Hematopoietic multipotent progenitor cell treated with erythropoietin and hydrocortisone succinate and interleukin-3 and kit ligand, for 8 days (in vitro differentiated cells): ENCODE measurements at regions not wholly inside any gene's neighbourhood (a gene's known extent, or its start where the extent isn't known, plus 50 kb on each side); places are given as distances from the start of the nearest gene placed in this dataset.
"Not testable (repeated sequence)": the region's sequence is repeated elsewhere in the genome, so short reads cannot be mapped to it uniquely, and the experiment has no call there.

Experiments
- DNase-seq: peaks from one replicate; pipeline ENCODE4 v3.0.0-alpha.2; 2015

- DNase-seq, result no peak
Observed at GRCh38 chr9:108441726-108442125, 414.1 kb downstream of the ACTL7B start.

GRCh38 chr9:108441251-108441650 is 414.5 kb downstream of the ACTL7B start:
- no peak for DNase-seq

DNA sequence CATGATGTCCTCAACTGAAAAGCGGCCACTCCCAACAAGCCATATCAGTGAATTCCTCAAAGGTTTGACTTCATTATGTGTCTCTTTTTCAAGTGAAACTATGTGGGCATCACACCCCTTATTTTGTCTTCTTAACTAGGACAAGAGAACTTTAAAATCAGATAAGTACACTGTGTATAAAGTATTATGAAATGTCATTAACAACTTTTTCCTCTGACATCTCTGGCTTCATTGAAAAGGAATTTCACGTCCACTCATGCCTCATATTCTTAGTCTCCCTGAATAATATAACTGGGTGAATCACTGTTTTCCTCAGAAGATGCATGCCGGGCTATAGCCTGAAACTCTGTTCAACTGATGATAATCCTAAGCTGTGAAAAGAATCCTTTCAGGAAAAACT is 415.8 kb downstream of the ACTL7B start:
- DNase-seq, result no peak

DNA sequence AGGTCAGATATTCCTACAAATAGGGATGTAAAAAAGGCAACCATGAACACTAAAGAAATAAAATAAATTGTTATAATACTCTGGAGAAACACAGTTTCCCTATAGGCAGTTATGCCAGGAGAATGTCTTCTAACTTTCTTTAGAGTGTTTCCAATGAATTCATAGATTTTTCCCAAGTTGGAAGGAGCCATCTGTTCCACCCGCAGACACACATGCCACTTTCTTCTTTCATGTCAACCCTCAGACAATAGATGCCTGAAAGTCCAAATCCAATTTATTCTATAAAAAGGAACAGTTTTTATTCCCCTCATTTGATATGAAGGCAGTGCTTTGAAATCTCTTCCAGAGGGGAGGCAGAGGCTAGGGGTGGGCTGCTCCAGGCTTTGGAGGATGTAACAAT is 418.1 kb downstream of the ACTL7B start:
- DNase-seq, result no peak

DNA sequence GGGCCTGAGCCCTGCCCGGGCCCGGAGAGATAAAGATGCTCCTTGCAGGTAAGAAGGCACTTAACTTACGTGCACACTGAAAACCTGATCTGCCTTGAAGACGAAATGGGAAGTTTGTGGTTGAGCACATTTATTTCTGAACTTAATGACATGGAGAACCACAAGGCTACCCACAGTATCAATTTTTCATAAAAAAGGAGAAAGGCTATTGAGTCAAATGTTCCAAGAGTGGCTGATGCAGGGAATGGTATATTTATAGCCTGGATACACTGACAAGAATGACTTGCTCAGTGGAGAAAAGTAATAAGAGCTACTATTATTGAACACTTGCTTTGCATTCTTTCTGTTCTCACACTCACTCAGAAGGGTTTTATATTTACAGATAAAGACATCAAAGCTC is 419.3 kb downstream of the ACTL7B start:
- no peak for DNase-seq

GRCh38 chr9:108434502-108434901 is 421.3 kb downstream of the ACTL7B start:
- no peak for DNase-seq

GRCh38 chr9:108434036-108434435 is 421.8 kb downstream of the ACTL7B start:
- DNase-seq, result no peak

DNA sequence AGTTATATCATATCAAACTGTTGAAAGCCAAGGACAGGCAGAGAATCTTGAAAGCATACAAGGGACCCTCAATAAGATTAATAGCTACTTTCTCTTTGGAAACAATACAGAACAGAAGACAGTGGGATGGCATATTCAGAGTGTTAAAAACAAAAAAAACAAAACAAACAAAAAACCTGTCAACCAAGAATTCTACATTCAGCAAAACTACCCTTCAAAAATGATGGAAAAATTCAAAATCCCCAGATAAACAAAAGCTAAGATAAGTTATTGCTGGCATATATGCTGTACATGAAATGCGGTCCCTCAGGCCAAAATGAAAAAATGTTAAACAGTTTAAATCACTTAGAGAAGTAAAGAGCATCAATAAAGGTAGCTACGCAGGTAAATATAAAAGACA is 425.1 kb downstream of the ACTL7B start:
- no peak for DNase-seq

DNA sequence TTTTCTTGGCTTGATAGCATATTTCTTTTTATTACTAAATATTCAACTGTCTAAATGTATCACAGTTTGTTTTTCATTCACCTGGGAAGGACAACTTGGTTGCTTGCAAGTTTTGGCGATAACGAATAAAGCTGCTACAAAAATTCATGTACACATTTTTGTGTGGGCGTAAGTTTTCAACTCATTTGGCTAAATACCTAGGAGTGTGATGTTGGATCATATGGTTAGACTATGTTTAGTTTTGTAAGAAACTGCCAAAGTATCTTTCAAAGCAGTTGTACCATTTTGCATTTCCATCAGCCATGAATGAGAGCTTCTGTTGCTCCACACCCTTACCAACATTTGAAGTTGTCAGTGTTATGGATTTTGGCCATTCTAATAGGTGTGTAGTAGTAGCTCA is 428.0 kb downstream of the ACTL7B start:
- DNase-seq, result no peak

DNA sequence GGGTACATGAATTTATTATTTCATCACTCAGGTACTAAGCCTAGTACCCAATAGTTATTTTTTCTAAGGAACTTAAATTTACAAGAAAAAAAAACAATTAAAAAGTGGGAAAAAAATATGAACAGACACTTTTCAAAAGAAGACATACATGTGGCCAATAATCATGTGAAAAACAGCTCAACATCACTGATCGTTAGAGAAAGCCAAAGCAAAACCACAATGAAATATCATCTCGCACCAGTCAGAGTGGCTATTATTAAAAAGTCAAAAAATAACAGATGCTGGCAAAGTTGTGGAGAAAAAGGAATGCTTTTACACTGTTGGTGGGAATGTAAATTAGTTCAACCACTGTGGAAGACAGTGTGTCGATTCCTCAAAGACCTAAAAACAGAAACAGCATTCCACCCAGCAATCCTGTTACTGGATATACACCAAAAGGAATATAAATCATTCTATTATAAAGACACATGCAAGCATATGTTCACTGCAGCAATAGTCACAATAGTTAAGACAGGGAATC is 429.3 kb downstream of the ACTL7B start:
- DNase-seq, result not testable (repeated sequence)

DNA sequence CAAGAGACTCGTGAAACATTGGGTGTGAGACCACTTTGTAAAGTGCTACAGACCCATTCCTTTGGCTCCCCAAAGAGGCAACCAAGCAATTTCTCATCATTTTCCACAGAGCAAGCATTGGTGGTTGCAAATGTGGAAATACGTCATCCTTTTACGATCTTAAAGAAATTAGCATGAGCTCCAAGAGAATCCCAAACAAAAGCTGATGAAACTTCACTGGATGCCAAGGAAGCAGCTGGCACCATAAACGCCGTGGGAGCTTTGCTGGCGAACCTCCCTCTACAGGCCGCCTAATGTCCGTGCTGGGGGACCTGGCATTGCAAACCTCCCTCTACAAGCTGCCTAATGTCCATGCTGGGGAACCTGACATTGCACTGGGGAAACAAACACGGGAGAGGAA is 432.4 kb downstream of the ACTL7B start:
- no peak for DNase-seq

DNA sequence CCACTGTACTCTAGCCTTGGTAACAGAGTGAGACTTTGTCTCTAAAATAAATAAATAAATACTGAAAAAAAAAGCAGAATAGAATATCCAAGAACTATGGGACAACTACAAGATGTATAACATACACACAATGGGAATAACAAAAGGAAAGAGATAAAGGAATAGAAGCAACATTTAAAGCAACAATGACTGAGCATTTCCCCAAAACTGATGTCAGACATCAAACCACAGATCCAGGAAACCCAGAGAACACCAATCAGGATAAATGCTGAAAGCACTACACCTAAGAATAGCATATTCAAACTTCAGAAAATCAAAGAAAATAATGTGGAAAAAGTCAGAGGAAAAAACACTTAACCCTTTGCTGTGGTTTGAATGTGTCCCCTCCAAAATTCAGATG is 436.4 kb downstream of the ACTL7B start:
- no peak for DNase-seq

GRCh38 chr9:108417726-108418125 is 438.1 kb downstream of the ACTL7B start:
- no peak for DNase-seq

- no peak for DNase-seq
Observed at GRCh38 chr9:108417312-108417711, 438.5 kb downstream of the ACTL7B start.

DNA sequence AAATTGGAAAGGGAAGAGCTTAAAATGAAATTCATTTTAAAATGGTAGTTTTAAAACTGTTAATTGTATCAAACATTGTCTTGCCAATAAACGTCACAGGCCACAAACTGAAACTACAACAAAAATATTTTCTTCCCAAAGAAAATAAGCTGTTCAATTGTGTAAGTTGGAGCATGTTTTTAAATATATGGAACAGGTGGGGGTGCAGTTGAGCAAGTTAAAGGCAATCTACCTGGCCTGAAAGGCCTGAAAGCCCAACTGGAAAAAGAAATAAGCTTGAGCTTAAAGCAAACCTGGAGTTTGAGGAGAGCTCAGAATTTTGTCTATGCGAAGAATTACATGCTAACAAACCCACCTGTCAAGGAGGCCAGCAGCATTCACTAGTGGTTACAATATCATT is 439.5 kb downstream of the ACTL7B start:
- no peak for DNase-seq

GRCh38 chr9:108413809-108414208 is 442.0 kb downstream of the ACTL7B start:
- no peak for DNase-seq

- peak; percentile 1 for DNase-seq
Observed at GRCh38 chr9:108412755-108413154, 443.0 kb downstream of the ACTL7B start.

DNA sequence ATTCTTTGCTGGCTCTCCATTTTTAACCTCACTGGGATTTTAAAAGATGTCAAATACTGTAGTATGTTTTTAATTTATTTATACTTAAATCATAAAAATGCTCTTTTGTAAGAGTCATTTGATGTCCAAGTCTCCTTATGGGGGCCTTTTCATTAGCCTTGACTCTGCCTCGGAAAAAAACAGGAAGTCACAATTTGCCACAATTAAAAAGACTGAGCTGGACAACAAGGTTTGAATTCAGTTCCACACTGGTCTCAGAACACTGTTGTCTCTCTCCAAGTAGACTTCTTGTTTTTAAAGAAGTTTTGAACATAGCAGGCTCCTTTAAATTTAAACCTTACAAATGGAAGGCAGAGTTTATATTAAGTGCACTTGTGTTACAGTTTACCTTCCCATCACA is 444.2 kb downstream of the ACTL7B start:
- DNase-seq, result no peak

GRCh38 chr9:108410161-108410560 is 445.6 kb downstream of the ACTL7B start:
- DNase-seq, result no peak

DNA sequence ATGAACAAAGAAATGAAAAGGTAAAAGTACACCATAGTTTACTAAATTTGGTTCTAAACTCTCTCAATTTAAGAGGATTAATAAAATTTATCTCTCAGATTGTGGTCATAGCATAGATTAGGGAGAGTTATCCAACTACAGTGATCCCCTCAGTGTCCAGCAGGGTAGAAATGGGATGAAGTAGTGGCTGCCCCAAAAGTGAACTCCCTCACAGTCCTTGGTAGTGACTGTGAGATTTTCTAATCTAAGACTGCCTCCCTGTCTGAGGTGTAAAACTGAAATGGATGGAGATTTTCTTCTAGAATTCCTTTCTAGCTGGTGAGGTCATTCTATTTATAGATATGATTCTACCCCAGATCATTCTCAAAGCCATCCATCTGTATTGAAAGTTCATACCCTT is 455.5 kb downstream of the ACTL7B start:
- no peak for DNase-seq

DNA sequence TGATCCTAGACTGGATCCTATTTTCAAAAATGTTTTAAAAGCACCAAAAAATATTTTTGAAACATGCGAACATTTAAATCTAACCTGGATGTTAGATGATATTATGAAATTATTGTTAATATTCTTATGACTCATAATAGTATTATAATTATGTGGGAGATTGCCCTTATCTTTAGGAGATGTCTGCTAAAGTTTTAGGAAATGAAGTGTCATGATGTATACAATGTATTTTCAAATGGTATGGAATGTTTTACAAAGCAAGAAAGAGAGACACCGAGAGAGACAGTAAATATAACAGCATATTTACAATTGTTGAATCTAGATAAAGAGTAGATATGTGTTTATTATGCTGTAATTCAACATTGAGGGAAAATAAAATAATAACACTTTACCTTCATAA is 455.9 kb downstream of the ACTL7B start:
- DNase-seq, result no peak

DNA sequence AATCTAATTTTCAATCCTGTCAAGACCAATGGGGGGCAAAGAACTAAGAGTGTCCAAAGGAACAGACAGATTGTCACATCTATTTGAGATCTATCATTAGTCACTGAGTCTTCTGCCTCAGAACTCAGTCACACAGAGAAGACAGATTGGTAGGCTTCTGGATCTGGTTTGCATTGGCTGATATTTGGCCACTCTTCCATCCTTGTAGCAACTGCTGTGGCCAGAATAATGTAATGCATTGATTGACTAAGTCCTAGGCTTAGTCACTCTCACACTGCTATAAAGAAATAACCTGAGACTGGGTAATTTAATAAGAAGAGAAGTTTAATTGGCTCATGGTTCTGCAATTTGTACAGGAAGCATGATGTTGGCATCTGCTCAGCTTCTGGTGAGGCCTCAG is 458.5 kb downstream of the ACTL7B start:
- DNase-seq, result no peak

DNA sequence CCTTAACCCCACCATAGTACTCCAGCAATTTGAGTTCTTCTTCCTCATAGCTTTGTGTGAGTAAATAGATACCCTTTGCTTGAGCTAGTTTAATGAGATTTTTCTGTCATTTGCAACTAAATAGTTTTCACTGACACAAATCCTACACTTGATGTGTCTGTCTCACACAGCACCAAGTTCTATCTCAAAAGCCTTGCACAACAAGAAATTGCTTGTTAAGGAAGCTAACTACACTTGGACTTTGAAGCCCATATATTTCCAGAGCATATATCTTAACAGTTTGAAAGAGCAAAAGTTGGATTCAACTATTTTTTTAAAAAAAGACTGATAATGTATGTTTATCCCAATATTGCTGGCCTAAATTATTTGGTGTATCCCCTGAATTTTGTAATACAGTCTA is 459.2 kb downstream of the ACTL7B start:
- DNase-seq, result no peak

- no peak for DNase-seq
Observed at GRCh38 chr9:108396193-108396592, 459.6 kb downstream of the ACTL7B start.

- DNase-seq, result no peak
Observed at GRCh38 chr9:108395421-108395820, 460.4 kb downstream of the ACTL7B start.

- no peak for DNase-seq
Observed at GRCh38 chr9:108394726-108395125, 461.1 kb downstream of the ACTL7B start.
